Epidermal melanocyte (primary cell): ENCODE measurements at regions not wholly inside any gene's neighbourhood (a gene's known extent, or its start where the extent isn't known, plus 50 kb on each side); places are given as distances from the start of the nearest gene placed in this dataset.

Source experiments
- DNase-seq: peaks from one replicate; pipeline ENCODE4 v3.0.0; 2011; ENCODE audit warnings: low spot score; ENCODE audit not compliant: insufficient read length

- DNase-seq, result no peak
Measured at GRCh38 chr3:88209356-88209755, 59.6 kb downstream of the C3orf38 start.

- DNase-seq, result no peak
Measured at GRCh38 chr3:88211096-88211890, 61.5 kb downstream of the C3orf38 start.

GRCh38 chr3:88219138-88219792 lies 69.5 kb downstream of the C3orf38 start:
- DNase-seq, result peak; percentile 48

GRCh38 chr3:88220126-88220525 lies 70.4 kb downstream of the C3orf38 start:
- no peak for DNase-seq

GRCh38 chr3:88221726-88222125 lies 72.0 kb downstream of the C3orf38 start:
- no peak for DNase-seq

- DNase-seq, result no peak
Measured at GRCh38 chr3:88222343-88222742, 72.6 kb downstream of the C3orf38 start.

- no peak for DNase-seq
Measured at GRCh38 chr3:88225326-88226008, 75.7 kb downstream of the C3orf38 start.

GRCh38 chr3:88226910-88227309 lies 77.2 kb downstream of the C3orf38 start:
- DNase-seq, result no peak

- DNase-seq, result no peak
Measured at GRCh38 chr3:88230638-88231037, 80.9 kb downstream of the C3orf38 start.

- no peak for DNase-seq
Measured at GRCh38 chr3:88231207-88231606, 81.4 kb downstream of the C3orf38 start.

- DNase-seq, result no peak
Measured at GRCh38 chr3:88231632-88232031, 81.9 kb downstream of the C3orf38 start.

- no peak for DNase-seq
Measured at GRCh38 chr3:88235102-88235501, 85.3 kb downstream of the C3orf38 start.

- DNase-seq, result no peak
Measured at GRCh38 chr3:88239870-88240269, 90.1 kb downstream of the C3orf38 start.

- DNase-seq, result no peak
Measured at GRCh38 chr3:88248658-88249057, 98.9 kb downstream of the C3orf38 start.

- no peak for DNase-seq
Measured at GRCh38 chr3:88259045-88259444, 109.3 kb downstream of the C3orf38 start.

GRCh38 chr3:88262527-88262926 lies 112.8 kb downstream of the C3orf38 start:
- no peak for DNase-seq

GRCh38 chr3:88263417-88264100 lies 113.8 kb downstream of the C3orf38 start:
- DNase-seq, result no peak

- no peak for DNase-seq
Measured at GRCh38 chr3:88267441-88267840, 117.7 kb downstream of the C3orf38 start.

- DNase-seq, result no peak
Measured at GRCh38 chr3:88267847-88268246, 118.1 kb downstream of the C3orf38 start.

GRCh38 chr3:88280326-88280725 lies 130.6 kb downstream of the C3orf38 start:
- DNase-seq, result no peak

GRCh38 chr3:88282528-88283241 lies 132.9 kb downstream of the C3orf38 start:
- DNase-seq, result no peak
